ENCODE measurements at regions not wholly inside any gene's neighbourhood (a gene's known extent, or its start where the extent isn't known, plus 50 kb on each side); places are given as distances from the start of the nearest gene placed in this dataset.

- ChIA-PET POLR2A (interaction anchor here (0.7 kb wide), 1 partner anchor 329 kb away, joined by 3 read pairs; no protein-coding TSS in a partner anchor), CTCF (interaction anchor here (0.7 kb wide), 1 partner anchor 10 kb away, joined by 3 read pairs; no protein-coding TSS in a partner anchor)
- H3K4me1 Mint-ChIP-seq (ENCODE audit: low read depth) = no peaks in the 10 kb centered on the region
- H3K9me3 Mint-ChIP-seq = no peaks in the 10 kb centered on the region
- no peak overlapping the region for H3K27ac Mint-ChIP-seq
- no peak for TF ChIP-seq CTCF (IDR thresholded peaks at IDR 0.05)
- ATAC-seq (no peak), DNase-seq (no peak)
- H3K36me3 Mint-ChIP-seq (ENCODE audit: low read depth) = no peaks in the 10 kb centered on the region
- H3K4me3 Mint-ChIP-seq = no peak overlapping the region
- H3K27me3 Mint-ChIP-seq = no peaks in the 10 kb centered on the region
- intact Hi-C loops (cut with micrococcal nuclease) = no loop called here
Observed at GRCh38 chr3:25023876-25024275, 404.2 kb upstream of the RARB start.

GRCh38 chr3:25025236-25025635 is 402.8 kb upstream of the RARB start:
- H3K36me3 Mint-ChIP-seq (ENCODE audit: low read depth) = no peaks in the 10 kb centered on the region
- no peaks in the 10 kb centered on the region for H3K9me3 Mint-ChIP-seq
- H3K4me1 Mint-ChIP-seq (ENCODE audit: low read depth) = no peaks in the 10 kb centered on the region
- no peak overlapping the region for H3K27ac Mint-ChIP-seq
- intact Hi-C loops (cut with micrococcal nuclease) = no loop called here
- ChIA-PET CTCF (no interaction called here), POLR2A (no interaction called here)
- no peak overlapping the region for H3K4me3 Mint-ChIP-seq
- DNase-seq = no peak
- no peak for TF ChIP-seq CTCF (IDR thresholded peaks at IDR 0.05)
- no peaks in the 10 kb centered on the region for H3K27me3 Mint-ChIP-seq
- no peak for ATAC-seq

GRCh38 chr3:25027650-25028049 is 400.4 kb upstream of the RARB start:
- H3K9me3 Mint-ChIP-seq = peaks cover 2% of the 10 kb centered on the region
- ChIA-PET CTCF (no interaction called here), POLR2A (no interaction called here)
- ATAC-seq (no peak), DNase-seq (no peak)
- H3K4me1 Mint-ChIP-seq (ENCODE audit: low read depth) = no peaks in the 10 kb centered on the region
- H3K36me3 Mint-ChIP-seq (ENCODE audit: low read depth) = no peaks in the 10 kb centered on the region
- intact Hi-C loops (cut with micrococcal nuclease) = no loop called here
- no peak overlapping the region for H3K4me3 Mint-ChIP-seq
- H3K27me3 Mint-ChIP-seq = no peaks in the 10 kb centered on the region
- no peak for TF ChIP-seq CTCF (IDR thresholded peaks at IDR 0.05)
- H3K27ac Mint-ChIP-seq = no peak overlapping the region

GRCh38 chr3:25029820-25030219 is 398.2 kb upstream of the RARB start:
- H3K36me3 Mint-ChIP-seq (ENCODE audit: low read depth) = no peaks in the 10 kb centered on the region
- no peak overlapping the region for H3K27ac Mint-ChIP-seq
- CTCF ChIA-PET = interaction anchor here (0.6 kb wide), 1 partner anchor 9 kb away, joined by 3 read pairs; no protein-coding TSS in a partner anchor
- no peaks in the 10 kb centered on the region for H3K27me3 Mint-ChIP-seq
- H3K4me1 Mint-ChIP-seq (ENCODE audit: low read depth) = no peaks in the 10 kb centered on the region
- no peak for DNase-seq
- no peak for TF ChIP-seq CTCF (IDR thresholded peaks at IDR 0.05)
- no peak for ATAC-seq
- intact Hi-C loops (cut with micrococcal nuclease) = no loop called here
- peaks cover 2% of the 10 kb centered on the region for H3K9me3 Mint-ChIP-seq
- POLR2A ChIA-PET = no interaction called here
- H3K4me3 Mint-ChIP-seq = no peak overlapping the region

GRCh38 chr3:25032344-25032743 is 395.7 kb upstream of the RARB start:
- no peaks in the 10 kb centered on the region for H3K4me1 Mint-ChIP-seq (ENCODE audit: low read depth)
- POLR2A ChIA-PET = no interaction called here

More at GRCh38 chr3:25032344-25032743, 395.7 kb upstream of the RARB start:
- peaks cover 2% of the 10 kb centered on the region for H3K9me3 Mint-ChIP-seq
- no peaks in the 10 kb centered on the region for H3K36me3 Mint-ChIP-seq (ENCODE audit: low read depth)
- H3K27me3 Mint-ChIP-seq = no peaks in the 10 kb centered on the region
- TF ChIP-seq CTCF (IDR thresholded peaks at IDR 0.05) = no peak
- H3K27ac Mint-ChIP-seq = no peak overlapping the region
- ATAC-seq (no peak), DNase-seq (no peak)
- CTCF ChIA-PET = interaction anchor here (1.6 to 3.1 kb wide), 4 partner anchors 10 to 103 kb away, joined by 4 to 10 read pairs (median 7); no protein-coding TSS in a partner anchor
- intact Hi-C loops (cut with micrococcal nuclease) = no loop called here
- H3K4me3 Mint-ChIP-seq = no peak overlapping the region

Measured in activated CD8-positive, alpha-beta T cell treated with anti-CD3 and anti-CD28 coated beads for 36 hours (primary cell).